Fibroblast of the aortic adventitia (primary cell): ENCODE measurements at regions not wholly inside any gene's neighbourhood (a gene's known extent, or its start where the extent isn't known, plus 50 kb on each side); places are given as distances from the start of the nearest gene placed in this dataset.
"Not testable (repeated sequence)": the region's sequence is repeated elsewhere in the genome, so short reads cannot be mapped to it uniquely, and the experiment has no call there.

ENCODE experiments used
- DNase-seq: peaks from one replicate; pipeline ENCODE4 v3.0.0-alpha.2; 2010; ENCODE audit warnings: low read depth
- H3K4me3 ChIP-seq: 2 replicates; pipeline ENCODE4 v1.5.1; 2011; ENCODE audit warnings: low read depth, mild to moderate bottlenecking, control low read depth, low read length, moderate library complexity
- CTCF ChIP-seq: IDR thresholded peaks from 2 replicates; pipeline ENCODE4 v1.5.1; 2011; ENCODE audit warnings: mild to moderate bottlenecking, low read length, control low read depth, inconsistent platforms; ENCODE audit not compliant: insufficient read depth

- H3K4me3 ChIP-seq: no peak overlapping the region
- TF ChIP-seq CTCF: no peak
- no peak for DNase-seq
These were observed 242.6 kb upstream of the EXOC2 start for GRCh38 chr6:935582-935981.

- no peak for DNase-seq
- no peak for TF ChIP-seq CTCF
- no peak overlapping the region for H3K4me3 ChIP-seq
These were observed 241.7 kb upstream of the EXOC2 start for GRCh38 chr6:934686-935085.

- not testable (repeated sequence) for H3K4me3 ChIP-seq, DNase-seq
These were observed 239.0 kb upstream of the EXOC2 start for GRCh38 chr6:931919-932318.

- H3K4me3 ChIP-seq: no peak overlapping the region
- no peak for TF ChIP-seq CTCF
- DNase-seq: no peak
These were observed 234.2 kb upstream of the EXOC2 start for GRCh38 chr6:927157-927556.

- no peak for DNase-seq
- no peak for TF ChIP-seq CTCF
- no peak overlapping the region for H3K4me3 ChIP-seq
These were observed 232.8 kb upstream of the EXOC2 start for GRCh38 chr6:925656-926213.

GRCh38 chr6:924661-925060 is 231.7 kb upstream of the EXOC2 start:
- no peak for DNase-seq
- no peak for TF ChIP-seq CTCF
- no peak overlapping the region for H3K4me3 ChIP-seq

GRCh38 chr6:921400-921799 is 228.5 kb upstream of the EXOC2 start:
- DNase-seq: no peak
- TF ChIP-seq CTCF: no peak
- H3K4me3 ChIP-seq: no peak overlapping the region
